ENCODE measurements at regions not wholly inside any gene's neighbourhood (a gene's known extent, or its start where the extent isn't known, plus 50 kb on each side); places are given as distances from the start of the nearest gene placed in this dataset.

DNA sequence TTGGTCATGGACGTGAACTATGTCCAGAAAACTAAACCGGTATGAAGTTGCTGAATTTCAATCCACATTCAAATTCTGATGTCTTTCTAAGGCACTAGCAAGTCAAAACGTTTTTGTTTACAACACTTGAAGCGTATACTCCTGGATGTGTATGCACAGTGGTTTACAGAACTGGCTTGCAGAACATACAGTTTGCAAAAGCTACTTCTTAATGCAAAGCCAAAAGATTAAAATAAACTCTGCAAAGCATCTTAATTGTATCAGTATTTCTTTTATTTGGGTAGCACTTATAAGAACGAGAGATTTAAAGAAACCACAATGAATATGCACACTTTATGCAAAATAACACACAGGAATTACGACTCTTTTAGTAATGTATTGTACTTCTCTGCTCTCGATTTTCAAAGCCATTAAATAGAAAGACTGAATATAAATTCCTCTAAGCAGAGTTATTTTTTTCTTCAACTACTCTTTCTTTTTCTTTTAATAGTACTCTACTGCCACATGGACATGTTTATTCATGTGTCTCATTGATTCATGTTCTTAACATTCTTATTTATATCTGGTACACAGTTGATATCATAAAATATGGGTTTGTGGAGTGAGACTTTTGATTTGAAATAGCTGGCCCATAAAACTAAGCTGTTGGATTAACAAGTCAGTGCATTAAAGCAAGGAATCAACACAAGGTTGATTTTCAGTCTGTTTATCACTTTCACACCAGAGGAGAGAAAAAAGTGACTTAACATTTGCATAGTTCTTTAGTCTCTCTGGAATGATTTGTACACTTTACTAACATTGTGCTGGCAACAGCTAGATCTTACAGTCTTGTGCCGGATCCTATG lies 189.4 kb upstream of the STEAP4 start:
- no peak for DNase-seq

DNA sequence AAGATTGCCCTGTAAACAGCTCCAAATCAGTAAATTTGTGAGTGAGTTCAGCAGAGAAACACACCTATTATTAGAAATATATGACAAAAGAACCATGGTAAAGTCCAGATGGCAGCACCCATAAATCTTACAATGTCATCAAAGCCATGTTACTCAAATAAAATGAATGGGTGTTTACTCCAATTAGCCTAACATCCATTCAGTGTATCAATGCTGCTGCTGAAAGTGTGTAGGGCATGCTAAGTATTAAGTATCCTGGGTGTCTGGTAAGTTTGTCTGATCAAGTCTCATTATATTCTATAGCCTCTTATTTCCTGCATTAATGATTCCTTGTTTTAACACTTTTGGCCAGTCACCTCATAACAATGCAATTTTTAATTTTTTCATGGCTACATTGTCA lies 185.5 kb upstream of the STEAP4 start:
- DNase-seq, result no peak

DNA sequence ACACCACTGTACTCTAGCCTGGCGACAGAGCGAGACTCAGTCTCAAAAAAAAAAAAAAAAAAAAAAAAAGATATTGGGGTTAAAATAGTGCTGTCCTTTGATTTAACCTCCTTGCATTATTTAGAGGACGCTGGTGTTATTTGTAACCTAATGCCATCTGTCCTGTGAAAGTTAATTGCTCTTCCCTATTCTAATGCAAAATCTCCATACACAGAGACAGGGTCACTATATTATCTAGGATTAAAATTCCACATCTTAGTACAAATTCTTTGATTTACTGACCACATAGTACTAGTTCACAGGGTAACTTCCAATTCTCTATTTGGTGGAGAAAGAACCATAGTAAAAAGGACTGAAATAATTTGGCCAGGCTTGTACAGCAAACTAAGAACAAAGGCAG lies 184.2 kb upstream of the STEAP4 start:
- DNase-seq, result no peak

DNA sequence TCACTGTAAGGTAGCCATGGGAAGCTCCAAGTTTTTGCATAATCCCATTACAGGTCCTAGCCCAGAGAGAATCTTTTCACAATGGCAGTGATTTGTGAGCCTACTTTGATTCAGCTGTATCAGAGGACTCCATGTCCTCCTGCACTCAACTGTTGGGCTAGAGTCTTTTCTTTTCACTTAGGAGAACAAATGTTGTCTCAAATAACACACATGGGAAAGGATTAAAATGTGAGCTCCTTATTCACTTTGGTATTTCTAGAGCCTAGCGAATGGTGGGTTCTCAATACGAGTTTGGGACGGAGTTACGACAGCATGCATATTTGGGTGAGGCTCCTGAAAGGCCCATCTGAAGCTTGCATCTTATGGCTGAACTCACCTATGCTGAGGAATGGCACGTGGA lies 183.5 kb upstream of the STEAP4 start:
- no peak for DNase-seq

DNA sequence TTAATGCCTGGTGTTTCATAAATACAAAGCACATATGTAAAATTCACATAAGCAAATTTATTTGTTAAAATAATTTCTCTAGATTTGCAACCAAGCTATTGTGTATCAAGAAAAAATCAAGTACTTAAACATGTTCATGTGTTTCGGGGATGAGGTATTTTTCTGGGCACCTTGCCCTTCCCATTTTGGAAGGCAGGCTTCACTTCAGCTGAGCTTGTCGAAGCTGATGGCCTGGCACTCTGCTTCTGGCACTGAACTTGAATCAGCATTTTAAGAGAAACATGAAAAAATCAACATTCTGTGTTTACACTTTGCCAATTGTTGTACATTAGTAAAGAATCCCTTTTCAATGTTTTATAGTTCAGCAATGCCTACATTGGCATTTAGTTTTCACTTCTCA lies 179.1 kb upstream of the STEAP4 start:
- DNase-seq, result no peak

DNA sequence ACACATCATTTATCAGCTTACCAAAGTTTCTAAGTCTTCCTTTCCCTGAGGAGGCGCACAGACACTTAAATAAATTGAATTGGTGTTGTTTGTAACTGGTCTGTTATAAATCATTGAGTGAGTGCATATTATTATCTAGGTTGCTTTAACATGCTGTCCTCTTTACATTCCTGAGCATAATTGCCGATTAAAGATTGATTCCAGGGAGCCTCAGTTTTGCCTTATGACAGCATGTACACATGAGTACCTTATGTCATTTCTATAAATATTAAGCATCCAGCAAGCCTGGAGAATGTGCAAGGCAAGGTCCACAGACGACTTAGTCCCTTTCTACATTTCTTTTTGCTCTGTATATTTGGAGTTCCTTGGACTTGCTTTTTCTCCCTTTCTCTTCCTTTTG lies 177.9 kb upstream of the STEAP4 start:
- no peak for DNase-seq

DNA sequence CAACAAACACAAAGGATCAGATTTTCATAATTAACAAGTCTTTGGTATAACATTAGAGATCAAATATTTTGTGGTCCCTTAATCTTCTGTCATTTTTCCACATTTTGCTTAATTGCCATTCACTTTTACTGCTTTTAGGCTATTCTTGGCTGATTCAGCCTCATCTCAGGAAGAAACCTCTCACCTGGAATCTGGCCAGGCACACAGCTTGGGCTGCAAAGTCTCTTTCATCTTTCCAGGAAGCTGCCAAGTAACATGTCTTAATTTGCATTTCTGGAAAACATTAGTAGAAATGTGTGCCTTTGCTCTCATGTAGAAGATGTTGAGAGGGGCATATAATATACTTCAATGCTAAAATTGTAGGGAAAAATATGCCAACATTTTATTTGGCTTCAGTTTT lies 174.2 kb upstream of the STEAP4 start:
- DNase-seq, result no peak

DNA sequence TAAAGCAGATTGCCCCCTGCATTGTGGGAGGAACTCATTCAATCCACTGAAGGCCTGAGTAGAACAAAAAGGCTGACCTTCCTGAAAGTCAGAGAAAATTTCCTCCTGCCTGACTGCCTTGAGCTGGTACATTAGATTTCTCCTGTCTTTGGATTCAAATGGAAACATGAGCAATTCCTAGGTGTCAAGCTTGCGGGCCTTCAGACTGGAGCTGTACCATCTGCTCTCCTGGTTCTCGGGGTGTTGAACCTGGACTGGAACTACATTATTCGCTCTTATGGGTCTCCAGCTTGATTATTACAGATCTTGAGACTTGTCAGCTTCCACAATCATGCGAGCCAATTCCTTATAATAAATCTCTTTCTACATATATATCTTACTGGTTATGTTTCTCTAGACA lies 173.6 kb upstream of the STEAP4 start:
- DNase-seq, result no peak

DNA sequence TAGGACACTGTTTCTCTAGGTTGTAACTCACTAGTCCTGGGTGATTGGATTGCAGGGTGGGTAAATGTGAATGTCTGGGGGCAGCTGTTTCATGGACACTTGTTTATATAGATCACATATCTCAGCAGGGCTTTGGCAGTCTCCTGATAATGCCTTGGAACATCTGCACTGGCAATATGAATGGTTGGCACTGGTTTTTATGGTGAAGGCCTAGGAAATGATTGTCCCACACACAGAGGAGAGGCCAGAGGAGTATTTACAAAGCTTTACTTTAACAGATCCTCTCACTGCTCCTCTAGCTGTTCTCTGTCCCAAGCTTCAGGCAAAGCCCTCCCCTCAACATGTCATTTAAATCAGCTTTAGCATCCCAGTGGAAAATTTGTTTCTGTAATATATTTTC lies 171.3 kb upstream of the STEAP4 start:
- DNase-seq, result no peak

DNA sequence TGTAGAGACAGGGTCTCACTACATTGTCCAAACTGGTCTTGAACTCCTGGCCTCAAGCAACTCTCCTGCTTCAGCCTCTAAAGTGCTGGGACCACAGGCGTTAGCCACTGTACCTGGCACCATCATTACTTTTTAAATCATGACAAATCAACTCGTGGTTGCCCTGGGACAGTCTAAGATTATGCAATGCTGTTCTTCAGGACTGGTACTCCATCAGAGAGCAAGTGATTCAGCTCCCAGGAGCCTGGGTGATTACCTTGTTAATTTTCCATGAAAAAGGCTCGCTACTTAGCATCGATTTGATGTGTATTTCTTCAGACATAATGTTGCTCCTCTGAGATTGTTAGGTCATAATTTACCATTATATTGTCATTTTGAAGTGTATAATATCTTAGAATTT lies 158.9 kb upstream of the STEAP4 start:
- no peak for DNase-seq

DNA sequence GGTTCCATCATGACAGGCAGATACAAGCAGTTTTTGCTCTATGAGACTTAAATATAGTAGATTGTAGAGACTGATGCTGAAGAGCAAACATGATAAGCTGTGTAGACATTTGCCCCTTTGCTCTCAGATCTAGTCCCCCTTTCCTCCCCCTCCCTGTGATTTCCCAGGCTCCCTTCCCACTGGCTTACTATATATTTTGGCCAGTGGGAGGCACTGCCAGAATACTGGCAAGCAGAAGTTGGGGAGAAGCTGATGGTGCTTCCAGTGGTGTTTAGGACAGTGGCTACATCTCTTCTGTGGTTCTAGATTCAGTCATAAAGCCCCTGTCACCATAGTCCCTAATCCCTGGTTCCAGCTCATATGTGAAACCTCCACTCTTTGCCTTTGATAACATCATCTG lies 156.1 kb upstream of the STEAP4 start:
- DNase-seq, result no peak

DNA sequence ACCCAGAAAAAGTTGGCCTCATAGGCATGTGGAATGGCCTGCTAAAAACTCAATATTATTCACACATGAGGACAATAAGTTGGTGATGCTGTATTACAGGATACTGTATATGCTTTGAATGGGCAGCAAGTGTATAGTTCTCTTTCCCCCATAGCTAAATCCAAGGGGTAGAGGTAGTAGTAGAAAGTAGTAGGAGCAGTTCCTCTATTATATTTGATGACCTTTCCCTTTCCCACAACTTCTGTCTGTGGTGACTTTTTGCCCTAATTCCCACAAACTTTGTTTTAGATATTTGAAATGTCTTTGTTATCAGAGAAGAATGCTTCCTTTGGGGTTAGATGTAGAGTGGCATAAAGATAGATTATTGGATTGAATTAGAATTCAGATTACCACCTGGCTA lies 154.0 kb upstream of the STEAP4 start:
- DNase-seq, result no peak

DNA sequence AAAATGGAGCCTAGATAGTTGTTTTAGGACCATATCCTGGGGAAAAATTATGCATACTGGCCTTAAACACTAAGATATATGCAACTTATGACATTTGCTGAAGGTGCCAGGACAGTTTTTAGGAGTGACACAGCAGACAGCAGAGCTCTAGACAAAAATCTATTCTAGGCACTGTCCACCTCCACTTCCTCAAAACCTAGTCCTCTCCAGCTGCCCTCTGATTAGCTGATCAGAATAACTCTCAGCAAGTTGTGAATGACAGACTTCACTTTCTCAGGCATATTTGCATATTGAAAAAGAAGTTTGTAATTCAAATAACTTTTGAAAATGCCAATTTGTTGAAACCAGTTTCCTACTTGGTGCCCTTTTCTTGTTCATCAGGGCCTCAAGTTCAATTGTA lies 152.3 kb upstream of the STEAP4 start:
- no peak for DNase-seq

DNA sequence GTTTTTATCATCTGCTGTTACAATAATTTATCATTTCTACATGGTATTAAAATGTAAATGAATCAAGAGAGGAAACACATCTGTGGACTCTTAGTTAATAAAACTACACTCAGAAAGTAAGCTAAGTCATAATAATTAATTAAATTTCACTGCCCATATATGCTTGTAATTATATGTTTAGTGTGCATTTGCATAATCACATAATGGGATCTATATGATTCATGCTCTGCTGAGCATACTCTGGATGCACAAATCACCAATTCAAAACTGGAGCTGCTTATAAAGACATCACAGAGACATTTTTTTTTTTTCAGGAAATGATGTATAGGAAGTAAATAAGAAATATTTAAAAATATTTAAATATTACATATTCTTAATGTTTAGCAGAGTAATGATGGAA lies 151.6 kb upstream of the STEAP4 start:
- DNase-seq, result no peak

DNA sequence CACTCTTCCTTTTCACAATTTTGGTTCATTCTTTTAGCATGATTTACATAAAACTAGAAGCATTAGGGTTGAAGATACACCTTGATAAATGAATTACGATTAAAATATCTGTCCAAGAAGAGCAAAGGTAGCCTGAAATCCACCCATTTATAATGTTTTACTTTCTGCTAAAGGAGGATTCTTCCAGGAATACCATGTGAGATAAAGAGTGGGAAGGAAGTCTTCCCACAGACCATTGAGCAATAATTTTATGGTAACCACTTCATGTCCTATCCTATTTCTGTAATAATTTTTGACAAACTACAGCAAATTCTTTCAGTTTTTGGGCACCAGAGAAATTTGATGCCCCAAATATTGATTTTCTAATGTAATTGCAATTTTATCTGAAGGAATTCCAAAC lies 150.6 kb upstream of the STEAP4 start:
- DNase-seq, result no peak

DNA sequence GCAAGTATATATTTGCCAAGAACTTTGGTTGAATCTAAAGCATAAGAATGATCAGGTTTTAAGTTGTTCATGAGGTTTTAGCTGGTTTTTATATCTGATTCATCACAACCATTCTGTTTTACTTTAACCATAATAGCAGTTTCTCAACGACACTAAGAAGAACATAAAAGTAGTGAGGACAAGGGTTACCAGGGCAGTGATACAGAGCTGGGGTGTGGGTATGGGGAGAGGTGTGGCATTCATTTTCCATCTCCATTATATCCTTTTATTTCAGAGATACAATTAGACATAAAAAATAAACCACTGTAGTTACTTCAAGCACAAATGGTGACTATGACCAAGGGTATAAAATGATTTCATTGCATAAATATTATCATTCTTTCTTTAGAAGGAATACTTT lies 149.8 kb upstream of the STEAP4 start:
- DNase-seq, result no peak

DNA sequence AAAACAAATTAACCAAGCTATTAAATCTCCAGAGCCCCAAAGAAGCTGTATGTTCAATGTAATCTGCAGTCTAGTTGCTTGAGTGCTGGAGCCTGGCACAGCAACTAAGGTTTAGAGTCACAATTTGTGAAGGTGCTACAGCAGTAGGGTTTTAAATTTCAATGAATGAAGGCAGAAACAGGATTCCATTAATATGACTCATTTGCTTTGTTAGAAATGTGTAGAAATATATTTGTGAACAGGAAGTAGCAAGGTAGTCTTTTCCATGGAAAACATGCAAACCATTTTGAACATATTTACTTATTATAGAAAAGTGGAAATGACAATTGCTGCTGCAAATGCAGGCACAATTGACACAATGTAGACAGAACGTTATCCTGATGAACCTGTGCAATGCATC lies 149.0 kb upstream of the STEAP4 start:
- DNase-seq, result no peak

DNA sequence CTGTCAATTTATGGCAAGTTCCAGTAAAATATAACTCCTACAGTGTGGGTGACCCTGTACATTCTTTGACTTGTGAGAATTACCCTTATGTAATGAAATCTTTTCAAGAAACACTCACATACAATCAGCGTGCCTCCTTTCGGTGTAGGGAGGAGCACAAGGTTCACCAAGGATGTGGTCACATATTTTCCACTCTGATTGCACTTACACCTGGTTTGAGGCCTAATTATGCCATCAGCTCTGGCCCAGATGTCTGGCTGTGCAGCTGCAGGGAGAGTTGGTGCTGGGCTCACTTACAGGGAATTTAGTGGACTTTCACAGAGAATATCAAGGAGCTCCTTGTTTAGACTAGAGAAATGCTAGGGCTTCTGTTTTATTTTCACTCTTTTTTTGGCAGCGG lies 146.0 kb upstream of the STEAP4 start:
- no peak for DNase-seq

DNA sequence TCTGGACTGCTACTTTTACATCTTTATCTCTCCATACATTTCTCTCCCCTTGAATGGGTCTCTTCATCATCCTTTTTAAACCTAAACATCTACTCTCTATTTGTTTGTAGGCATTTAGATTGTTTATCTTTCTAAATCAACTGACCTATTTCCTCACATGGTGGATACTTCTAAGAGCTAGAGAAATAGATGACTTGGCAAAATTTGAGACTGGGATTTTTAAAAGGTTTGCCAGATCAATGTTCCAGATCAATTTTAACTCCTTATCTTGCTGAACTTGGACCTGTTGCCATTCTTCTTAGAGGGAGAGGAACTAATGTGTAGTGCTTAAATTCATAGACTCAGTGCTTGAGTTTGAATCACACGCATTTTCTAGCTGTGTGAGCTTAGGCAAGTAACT lies 144.2 kb upstream of the STEAP4 start:
- DNase-seq, result no peak

DNA sequence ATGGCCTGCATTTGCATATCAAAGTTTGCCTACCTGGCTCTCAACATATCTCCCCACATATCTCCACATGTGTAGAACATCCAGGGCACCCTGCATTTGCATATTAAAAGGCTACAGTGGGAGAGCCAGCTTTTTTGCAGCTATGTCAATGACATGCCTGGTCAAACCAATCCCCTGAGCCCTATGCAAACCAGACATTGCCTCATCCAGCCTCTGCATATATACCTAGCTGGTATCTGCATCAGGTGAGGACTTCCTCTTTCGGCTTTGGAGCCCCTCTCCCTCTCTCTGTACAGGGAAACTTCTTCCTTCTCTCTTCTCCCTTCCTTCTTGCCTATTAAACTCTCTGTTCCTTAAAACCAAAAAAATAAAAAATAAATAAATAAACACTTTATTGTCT lies 142.7 kb upstream of the STEAP4 start:
- no peak for DNase-seq

DNA sequence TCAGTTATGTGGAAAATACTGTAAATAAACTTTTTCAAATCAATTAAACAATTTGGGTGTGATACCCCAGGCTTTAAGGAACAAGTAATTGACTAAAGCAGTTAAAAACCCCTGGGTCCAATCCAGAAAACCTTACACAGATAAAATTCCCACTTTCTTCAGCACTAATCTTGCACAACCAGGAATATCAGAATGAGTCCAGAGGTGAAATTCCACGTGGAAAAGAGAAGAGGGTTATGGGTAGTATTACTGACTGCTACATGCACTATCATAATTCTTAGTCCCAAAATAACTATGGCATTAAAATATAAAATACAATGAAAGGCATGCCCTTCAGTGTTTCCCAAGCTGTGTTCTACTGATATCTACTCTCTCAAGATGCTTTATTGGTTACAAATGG lies 135.7 kb upstream of the STEAP4 start:
- no peak for DNase-seq

DNA sequence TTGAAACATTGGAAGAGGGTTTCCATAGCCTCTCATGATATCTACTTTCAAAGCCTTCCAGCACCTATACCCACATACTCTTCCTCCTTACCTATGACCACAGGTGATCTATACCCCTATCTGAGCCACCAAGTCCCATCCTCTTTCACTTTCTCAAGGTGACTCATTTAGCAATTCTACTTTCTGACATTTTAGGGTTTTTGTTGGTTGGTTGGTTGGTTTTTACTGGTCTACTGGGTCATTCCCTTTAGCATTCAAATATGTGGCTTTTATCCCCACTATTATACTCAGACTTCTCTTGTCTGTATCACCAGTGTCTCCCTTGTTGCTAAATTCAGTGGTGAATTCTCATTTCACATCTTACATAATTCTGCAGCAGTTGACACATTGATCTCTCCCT lies 130.4 kb upstream of the STEAP4 start:
- no peak for DNase-seq

DNA sequence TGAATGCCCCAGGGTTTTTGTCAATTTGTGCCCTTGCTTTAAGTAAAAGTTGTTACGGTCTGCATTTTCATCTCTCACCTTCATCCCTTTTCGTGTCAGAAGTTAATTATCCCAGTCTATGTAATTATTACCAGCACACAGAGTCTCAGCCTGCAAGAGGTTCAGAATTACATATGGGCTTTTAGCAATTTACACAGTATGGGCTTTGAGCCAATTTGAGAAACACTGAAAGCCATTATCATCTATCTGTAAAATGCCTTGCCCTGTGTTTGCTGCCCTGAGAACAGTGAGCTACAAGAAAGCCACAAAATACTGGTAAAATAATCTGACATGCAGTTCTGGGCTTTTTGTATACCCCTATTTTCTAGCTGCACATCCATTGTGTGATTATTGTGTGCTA lies 125.6 kb upstream of the STEAP4 start:
- no peak for DNase-seq

DNA sequence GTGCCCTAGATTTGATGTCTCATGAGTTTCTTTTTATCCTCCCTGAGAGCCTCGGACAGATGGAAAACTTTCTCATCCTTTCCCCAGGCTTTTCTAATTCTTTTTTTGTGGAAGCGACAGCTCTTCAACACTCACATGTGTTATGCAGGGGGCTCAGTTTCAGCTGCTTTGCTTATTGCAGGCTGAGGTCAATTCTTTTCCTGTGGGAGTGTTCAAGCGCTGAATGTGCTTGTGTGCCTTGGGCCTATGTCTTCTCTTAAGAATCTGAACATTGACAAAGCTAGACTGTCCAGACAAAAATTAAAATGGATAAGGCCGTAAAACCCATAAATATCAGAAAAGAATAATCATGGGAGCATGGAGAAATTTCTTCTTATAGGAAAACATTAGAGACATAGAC lies 125.2 kb upstream of the STEAP4 start:
- no peak for DNase-seq

DNA sequence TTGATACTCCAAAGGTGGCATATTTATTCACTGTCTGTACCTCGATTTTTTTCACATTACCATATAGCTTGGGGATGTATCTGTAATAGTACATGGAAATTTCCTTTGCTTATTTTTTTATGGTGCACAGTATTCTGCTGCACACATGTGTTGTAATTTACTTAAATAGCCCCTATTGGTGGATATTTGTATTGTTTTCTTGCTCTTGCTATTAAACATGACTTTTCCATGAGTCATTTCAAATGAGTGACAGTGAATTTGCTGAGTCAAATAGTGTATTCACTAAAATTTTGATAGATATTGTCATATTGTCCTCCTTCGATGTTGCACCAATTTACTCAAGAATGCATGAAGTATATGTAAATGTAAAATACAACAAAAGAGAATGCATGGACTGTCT lies 122.7 kb upstream of the STEAP4 start:
- no peak for DNase-seq

DNA sequence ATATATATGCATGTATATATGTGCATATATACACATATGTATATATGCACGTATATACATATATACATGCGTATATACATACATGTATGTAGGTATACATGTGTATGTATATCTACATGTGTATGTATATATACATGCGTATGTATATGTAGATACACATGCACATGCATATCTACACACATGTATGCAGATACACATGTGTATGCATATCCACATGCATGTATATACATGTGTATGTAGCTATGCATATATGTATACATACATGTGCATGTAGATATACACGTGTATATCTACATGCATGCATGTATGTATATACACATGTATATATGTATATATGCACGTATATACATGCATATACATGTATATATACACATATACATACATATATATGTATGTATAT lies 95.8 kb upstream of the STEAP4 start:
- no peak for DNase-seq
